ENCODE measurements at regions not wholly inside any gene's neighbourhood (a gene's known extent, or its start where the extent isn't known, plus 50 kb on each side); places are given as distances from the start of the nearest gene placed in this dataset.

GRCh38 chr22:47808236-47808635 is 1045.8 kb downstream of the TBC1D22A start:
- TF ChIP-seq CTCF (IDR thresholded peaks at IDR 0.05) = no peak
- no peak for TF ChIP-seq EP300 (IDR thresholded peaks at IDR 0.05)
- no peak for TF ChIP-seq POLR2A (IDR thresholded peaks at IDR 0.05)
